Breast epithelium (tissue), 3 donors: ENCODE measurements at regions not wholly inside any gene's neighbourhood (a gene's known extent, or its start where the extent isn't known, plus 50 kb on each side); places are given as distances from the start of the nearest gene placed in this dataset.

Experiments
- CTCF ChIP-seq, 3 donors: fragments of 450-650 bp; IDR thresholded peaks; one replicate each; pipeline ENCODE4 v1.5.1; 2016 to 2017; ENCODE audit warnings: antibody characterized with exemption in 3 of 3, mild to moderate bottlenecking in 3 of 3, moderate library complexity in 3 of 3
- POLR2AphosphoS5 ChIP-seq, 3 donors: sonication (generic); formaldehyde crosslinking; IDR thresholded peaks; one replicate each; pipeline ENCODE4 v1.6.1; 2017; ENCODE audit warnings: antibody characterized with exemption in 3 of 3

- TF ChIP-seq CTCF (IDR thresholded peaks at IDR 0.05) (no peak), POLR2AphosphoS5 (IDR thresholded peaks at IDR 0.05) (no peak)
Measured at GRCh38 chr3:43919029-43919428, 228.3 kb downstream of the ABHD5 start.
